Astrocyte (in vitro differentiated cells and primary cell): ENCODE measurements at regions not wholly inside any gene's neighbourhood (a gene's known extent, or its start where the extent isn't known, plus 50 kb on each side); places are given as distances from the start of the nearest gene placed in this dataset.

ENCODE experiments used
- DNase-seq: peaks from one replicate; pipeline ENCODE4 v3.0.0-alpha.2; 2010; ENCODE audit warnings: low read depth
- FAIRE-seq: peaks from 2 replicates; lab custom pipeline; 2011; peaks lifted over from hg19 to GRCh38; lab: Jason Lieb, UNC
- H2AFZ ChIP-seq: 2 replicates; pipeline ENCODE4 v1.6.0; 2012; ENCODE audit warnings: low read depth, low read length, inconsistent platforms
- H3K27ac ChIP-seq: 2 replicates; pipeline ENCODE4 v1.5.1; 2011; ENCODE audit warnings: low read depth, low read length, inconsistent platforms
- H3K27me3 ChIP-seq: 2 replicates; pipeline ENCODE4 v1.6.0; 2011; ENCODE audit warnings: low read length, inconsistent platforms; ENCODE audit not compliant: insufficient read depth
- H3K36me3 ChIP-seq: 2 replicates; pipeline ENCODE4 v1.5.1; 2011; ENCODE audit warnings: low read length, inconsistent platforms; ENCODE audit not compliant: insufficient read depth
- H3K4me1 ChIP-seq: 2 replicates; pipeline ENCODE4 v1.5.1; 2011; ENCODE audit warnings: low read length, inconsistent platforms; ENCODE audit not compliant: insufficient read depth
- H3K4me2 ChIP-seq: 2 replicates; pipeline ENCODE4 v1.6.0; 2012; ENCODE audit warnings: low read length, inconsistent platforms
- H3K4me3 ChIP-seq: 2 replicates; pipeline ENCODE4 v1.5.1; 2011; ENCODE audit warnings: low read depth, mild to moderate bottlenecking, low read length, inconsistent platforms; ENCODE audit not compliant: insufficient read depth
- H3K79me2 ChIP-seq: 2 replicates; pipeline ENCODE4 v1.6.0; 2012; ENCODE audit warnings: mild to moderate bottlenecking, low read length, inconsistent platforms; ENCODE audit not compliant: insufficient read depth
- H3K9ac ChIP-seq: 2 replicates; pipeline ENCODE4 v1.6.0; 2012; ENCODE audit warnings: mild to moderate bottlenecking, low read length, inconsistent platforms
- H3K9me3 ChIP-seq: 2 replicates; pipeline ENCODE4 v1.5.1; 2012; ENCODE audit warnings: low read depth, mild to moderate bottlenecking, low read length, inconsistent platforms; ENCODE audit not compliant: insufficient read depth
- H4K20me1 ChIP-seq: 2 replicates; pipeline ENCODE4 v1.6.0; 2012; ENCODE audit warnings: low read length, inconsistent platforms; ENCODE audit not compliant: insufficient read depth
- H3K27ac Mint-ChIP-seq: one replicate; pipeline ENCODE4 v1.8.0; 2021; ENCODE audit warnings: mild to moderate bottlenecking, mixed read lengths; ENCODE audit not compliant: unreplicated experiment
- H3K27me3 Mint-ChIP-seq: one replicate; pipeline ENCODE4 v1.8.0; 2021; ENCODE audit warnings: low read depth, mixed read lengths; ENCODE audit not compliant: unreplicated experiment
- H3K36me3 Mint-ChIP-seq: one replicate; pipeline ENCODE4 v1.8.0; 2021; ENCODE audit warnings: low read depth, mixed read lengths; ENCODE audit not compliant: unreplicated experiment
- H3K4me1 Mint-ChIP-seq: one replicate; pipeline ENCODE4 v1.8.0; 2021; ENCODE audit warnings: low read depth, mixed read lengths; ENCODE audit not compliant: unreplicated experiment
- H3K4me3 Mint-ChIP-seq: one replicate; pipeline ENCODE4 v1.8.0; 2021; ENCODE audit warnings: mild to moderate bottlenecking, moderate library complexity, mixed read lengths; ENCODE audit not compliant: unreplicated experiment
- H3K9me3 Mint-ChIP-seq: one replicate; pipeline ENCODE4 v1.8.0; 2021; ENCODE audit warnings: mild to moderate bottlenecking, mixed read lengths; ENCODE audit not compliant: unreplicated experiment
- CTCF ChIP-seq: IDR thresholded peaks from 2 replicates; pipeline ENCODE4 v1.5.1; 2011; ENCODE audit warnings: low read depth, mild to moderate bottlenecking, inconsistent platforms, low read length, moderate library complexity; ENCODE audit not compliant: insufficient read depth
- EZH2 ChIP-seq: IDR thresholded peaks from 2 replicates; pipeline ENCODE4 v1.6.1; 2012; ENCODE audit warnings: mild to moderate bottlenecking, low read length, inconsistent platforms; ENCODE audit not compliant: insufficient read depth

DNA sequence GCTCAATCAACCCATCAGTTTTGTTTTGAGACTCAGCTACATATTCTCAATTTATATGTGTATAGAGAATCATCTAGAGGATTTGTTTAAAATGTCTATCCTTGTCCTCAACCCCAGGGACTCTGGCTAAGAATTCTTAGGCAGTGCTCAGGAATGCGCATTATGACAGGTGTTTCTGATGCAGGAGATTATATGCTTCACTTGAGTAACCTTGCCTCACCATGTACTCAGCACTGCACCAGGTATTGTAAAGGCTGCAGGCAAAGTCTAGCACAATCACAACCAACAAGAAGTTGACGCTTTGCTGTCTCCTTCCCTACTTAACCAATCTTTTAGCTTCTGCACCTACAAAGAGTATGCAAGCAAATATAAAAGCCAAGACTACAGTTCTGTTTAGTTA is 79.6 kb downstream of the LACC1 start:
- Histone ChIP-seq H3K27ac (no peak overlapping the region), H3K4me1 (no peaks in the 10 kb centered on the region), H3K9ac (no peak overlapping the region), H2AFZ (no peak overlapping the region), H3K79me2 (no peaks in the 10 kb centered on the region), H3K36me3 (no peaks in the 10 kb centered on the region), H3K9me3 (no peaks in the 10 kb centered on the region), H3K4me3 (no peak overlapping the region), H3K27me3 (peaks cover 4% of the 10 kb centered on the region), H4K20me1 (no peaks in the 10 kb centered on the region), H3K4me2 (no peak overlapping the region)
- FAIRE-seq: no peak
- Mint-ChIP-seq H3K36me3 (no peaks in the 10 kb centered on the region), H3K9me3 (no peaks in the 10 kb centered on the region), H3K27me3 (peaks cover 2% of the 10 kb centered on the region), H3K27ac (no peak overlapping the region), H3K4me1 (peaks cover under 1% of the 10 kb centered on the region), H3K4me3 (no peak overlapping the region)
- TF ChIP-seq EZH2 (no peak), CTCF (no peak)
- no peak for DNase-seq

- H3K27ac Mint-ChIP-seq: no peak overlapping the region
- peaks cover 3% of the 10 kb centered on the region for H3K4me1 Mint-ChIP-seq
- no peaks in the 10 kb centered on the region for H3K36me3 Mint-ChIP-seq
- Histone ChIP-seq H3K9ac (no peak overlapping the region), H3K79me2 (no peaks in the 10 kb centered on the region), H3K27me3 (peaks cover 4% of the 10 kb centered on the region), H2AFZ (no peak overlapping the region), H3K27ac (no peak overlapping the region), H4K20me1 (no peaks in the 10 kb centered on the region), H3K4me2 (no peak overlapping the region), H3K9me3 (no peaks in the 10 kb centered on the region), H3K4me1 (no peaks in the 10 kb centered on the region), H3K4me3 (no peak overlapping the region), H3K36me3 (no peaks in the 10 kb centered on the region)
- peaks cover 2% of the 10 kb centered on the region for H3K27me3 Mint-ChIP-seq
- H3K4me3 Mint-ChIP-seq: no peak overlapping the region
- FAIRE-seq: no peak
- DNase-seq: no peak
- TF ChIP-seq CTCF (no peak), EZH2 (no peak)
- no peaks in the 10 kb centered on the region for H3K9me3 Mint-ChIP-seq
Observed at GRCh38 chr13:43961909-43962308, 82.2 kb downstream of the LACC1 start.

DNA sequence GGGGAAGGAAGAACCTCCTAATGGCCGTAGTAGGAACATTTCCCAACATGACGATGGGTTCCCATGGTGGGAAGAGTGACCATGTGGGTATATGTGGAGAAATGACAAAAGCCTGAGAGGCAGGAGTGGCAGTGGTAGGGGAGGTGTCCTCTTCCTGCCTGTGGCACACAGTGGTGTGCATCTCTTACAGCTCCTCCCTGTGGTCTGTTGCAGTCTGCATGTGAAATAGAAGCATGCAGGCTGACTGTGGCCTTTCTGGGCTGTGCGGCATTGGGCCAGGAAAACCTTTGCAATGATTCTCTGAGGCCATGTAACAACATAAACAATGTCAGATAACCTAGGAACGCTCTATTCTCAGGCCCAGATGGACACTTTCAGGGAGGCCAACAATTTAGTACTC is 84.0 kb downstream of the LACC1 start:
- Mint-ChIP-seq H3K27me3 (peaks cover 2% of the 10 kb centered on the region), H3K36me3 (no peaks in the 10 kb centered on the region), H3K9me3 (peaks cover 2% of the 10 kb centered on the region), H3K27ac (no peak overlapping the region), H3K4me1 (peaks cover 3% of the 10 kb centered on the region), H3K4me3 (no peak overlapping the region)
- H4K20me1 ChIP-seq: no peaks in the 10 kb centered on the region
- H3K4me3 ChIP-seq: no peak overlapping the region
- no peak overlapping the region for H3K9ac ChIP-seq
- no peaks in the 10 kb centered on the region for H3K36me3 ChIP-seq
- DNase-seq: no peak
- H3K4me2 ChIP-seq: no peak overlapping the region
- H3K79me2 ChIP-seq: no peaks in the 10 kb centered on the region
- no peak for FAIRE-seq
- no peaks in the 10 kb centered on the region for H3K4me1 ChIP-seq
- no peaks in the 10 kb centered on the region for H3K9me3 ChIP-seq
- no peak overlapping the region for H3K27ac ChIP-seq
- TF ChIP-seq CTCF: no peak
- no peak for TF ChIP-seq EZH2
- H2AFZ ChIP-seq: no peak overlapping the region
- H3K27me3 ChIP-seq: peaks cover 4% of the 10 kb centered on the region
